ENCODE measurements at regions not wholly inside any gene's neighbourhood (a gene's known extent, or its start where the extent isn't known, plus 50 kb on each side); places are given as distances from the start of the nearest gene placed in this dataset.

GRCh38 chr5:173806270-173807035 is 81.7 kb upstream of the CPEB4 start (continued):
- TF ChIP-seq CREB3 (CRISPR knock-in tag; IDR thresholded peaks at IDR 0.05) (no peak), ZBTB7A (CRISPR knock-in tag; IDR thresholded peaks at IDR 0.05) (peak; percentile 73), FOXK1 (CRISPR knock-in tag; IDR thresholded peaks at IDR 0.05; ENCODE audit: borderline replicate concordance, low read depth) (peak; percentile 84), GPN1 (CRISPR knock-in tag; IDR thresholded peaks at IDR 0.05; ENCODE audit: borderline replicate concordance) (no peak), ETV5 (CRISPR knock-in tag; IDR thresholded peaks at IDR 0.05; ENCODE audit: borderline replicate concordance) (peak; percentile 62; the same call in 1 of the 2 replicates), ZNF432 (CRISPR knock-in tag; IDR thresholded peaks at IDR 0.05; ENCODE audit: borderline replicate concordance) (no peak), ZMYM3 (CRISPR knock-in tag; IDR thresholded peaks at IDR 0.05) (peak; percentile 98), MYC (CRISPR knock-in tag; IDR thresholded peaks at IDR 0.05; ENCODE audit: borderline replicate concordance) (peak; percentile 82), NFIC (IDR thresholded peaks at IDR 0.05; ENCODE audit: low read length) (0 out of 2 replicates have a peak, but pooled peaks have one; percentile 39), ZFP37 (CRISPR knock-in tag; IDR thresholded peaks at IDR 0.05; ENCODE audit: borderline replicate concordance) (no peak), JUND (CRISPR knock-in tag; IDR thresholded peaks at IDR 0.05) (no peak), FOXO4 (CRISPR knock-in tag; conservative IDR thresholded peaks at IDR 0.05) (no peak), TBL1XR1 (IDR thresholded peaks at IDR 0.05; ENCODE audit: borderline replicate concordance, low read length, partially characterized antibody) (peak; percentile 52), ZBTB3 (CRISPR knock-in tag; IDR thresholded peaks at IDR 0.05; ENCODE audit: borderline replicate concordance, low read depth) (peak; percentile 97), ZNF792 (CRISPR knock-in tag; IDR thresholded peaks at IDR 0.05) (peak; percentile 82; the same call in 1 of the 2 replicates), ARID5B (CRISPR knock-in tag; IDR thresholded peaks at IDR 0.05) (peak; percentile 98), MBD4 (IDR thresholded peaks at IDR 0.05; ENCODE audit: borderline replicate concordance, low read length) (no peak), NFKB2 (CRISPR knock-in tag; IDR thresholded peaks at IDR 0.05; ENCODE audit: borderline replicate concordance) (no peak)

All from HepG2 (cell line).